Right atrium auricular region (tissue), 2 donors: ENCODE measurements at regions not wholly inside any gene's neighbourhood (a gene's known extent, or its start where the extent isn't known, plus 50 kb on each side); places are given as distances from the start of the nearest gene placed in this dataset.

ENCODE experiments used
- DNase-seq: peaks from one replicate; pipeline ENCODE4 v3.0.0-alpha.2; 2019; ENCODE audit warnings: low spot score
- H3K27ac ChIP-seq, 2 donors: fragments of 200-600 bp; sonication (generic); 1 replicate in 1 of 2; 2 replicates in 1 of 2; pipeline ENCODE4 v1.5.1; 2016 to 2019
- H3K27me3 ChIP-seq, 2 donors: fragments of 200-600 bp; sonication (generic); one replicate each; pipeline versions ENCODE4 v1.5.1 to v1.6.0; 2017 to 2019
- H3K36me3 ChIP-seq: fragments of 200-600 bp; sonication (generic); one replicate; pipeline ENCODE4 v1.5.1; 2016
- H3K4me1 ChIP-seq, 2 donors: fragments of 200-600 bp; sonication (generic); one replicate each; pipeline versions ENCODE4 v1.5.1 to v1.6.0; 2017 to 2019
- H3K4me3 ChIP-seq, 2 donors: fragments of 200-600 bp; sonication (generic); 1 replicate in 1 of 2; 2 replicates in 1 of 2; pipeline ENCODE4 v1.5.1; 2017 to 2019; ENCODE audit warnings: mild to moderate bottlenecking in 1 of 2, moderate library complexity in 1 of 2
- H3K9me3 ChIP-seq, 2 donors: fragments of 200-600 bp; sonication (generic); one replicate each; pipeline ENCODE4 v1.5.1; 2019
- TF ChIP-seq, protein P1 (sequence below), 2 donors: fragments of 200-600 bp; sonication (generic); IDR thresholded peaks; one replicate each; pipeline ENCODE4 v1.5.1; 2019; ENCODE audit warnings: antibody characterized with exemption in 2 of 2

DNA sequence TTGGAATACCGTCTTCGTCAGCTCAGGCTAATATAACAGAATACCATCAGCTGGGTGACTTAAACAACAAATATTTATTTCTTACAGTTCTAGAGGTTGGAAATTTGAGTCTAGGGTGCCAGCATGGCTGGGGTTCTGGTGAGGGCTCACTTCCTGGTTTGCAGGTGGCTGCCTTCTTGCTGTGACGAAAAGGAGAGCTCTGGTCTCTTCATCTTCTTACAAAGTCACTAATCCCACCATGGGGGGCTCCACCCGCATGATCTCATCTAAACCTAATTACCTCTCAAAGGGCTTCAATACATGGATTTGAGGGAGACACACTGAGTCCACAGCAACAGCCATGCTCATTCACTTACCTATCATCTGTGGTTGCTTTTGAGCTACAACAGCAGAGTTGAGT, 78.3 kb downstream of the PSMG1 start:
- no peak for DNase-seq
- Histone ChIP-seq H3K27me3 (no peaks in the 10 kb centered on the region), H3K4me1 (peaks cover 0 to 12% of the 10 kb centered on the region in 2 donors), H3K27ac (peak overlapping the region; percentile 9 to 55), H3K9me3 (no peaks in the 10 kb centered on the region), H3K4me3 (no peak overlapping the region), H3K36me3 (no peaks in the 10 kb centered on the region)
- TF ChIP-seq, protein P1, sequence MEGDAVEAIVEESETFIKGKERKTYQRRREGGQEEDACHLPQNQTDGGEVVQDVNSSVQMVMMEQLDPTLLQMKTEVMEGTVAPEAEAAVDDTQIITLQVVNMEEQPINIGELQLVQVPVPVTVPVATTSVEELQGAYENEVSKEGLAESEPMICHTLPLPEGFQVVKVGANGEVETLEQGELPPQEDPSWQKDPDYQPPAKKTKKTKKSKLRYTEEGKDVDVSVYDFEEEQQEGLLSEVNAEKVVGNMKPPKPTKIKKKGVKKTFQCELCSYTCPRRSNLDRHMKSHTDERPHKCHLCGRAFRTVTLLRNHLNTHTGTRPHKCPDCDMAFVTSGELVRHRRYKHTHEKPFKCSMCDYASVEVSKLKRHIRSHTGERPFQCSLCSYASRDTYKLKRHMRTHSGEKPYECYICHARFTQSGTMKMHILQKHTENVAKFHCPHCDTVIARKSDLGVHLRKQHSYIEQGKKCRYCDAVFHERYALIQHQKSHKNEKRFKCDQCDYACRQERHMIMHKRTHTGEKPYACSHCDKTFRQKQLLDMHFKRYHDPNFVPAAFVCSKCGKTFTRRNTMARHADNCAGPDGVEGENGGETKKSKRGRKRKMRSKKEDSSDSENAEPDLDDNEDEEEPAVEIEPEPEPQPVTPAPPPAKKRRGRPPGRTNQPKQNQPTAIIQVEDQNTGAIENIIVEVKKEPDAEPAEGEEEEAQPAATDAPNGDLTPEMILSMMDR (IDR thresholded peaks at IDR 0.05) = no peak

DNA sequence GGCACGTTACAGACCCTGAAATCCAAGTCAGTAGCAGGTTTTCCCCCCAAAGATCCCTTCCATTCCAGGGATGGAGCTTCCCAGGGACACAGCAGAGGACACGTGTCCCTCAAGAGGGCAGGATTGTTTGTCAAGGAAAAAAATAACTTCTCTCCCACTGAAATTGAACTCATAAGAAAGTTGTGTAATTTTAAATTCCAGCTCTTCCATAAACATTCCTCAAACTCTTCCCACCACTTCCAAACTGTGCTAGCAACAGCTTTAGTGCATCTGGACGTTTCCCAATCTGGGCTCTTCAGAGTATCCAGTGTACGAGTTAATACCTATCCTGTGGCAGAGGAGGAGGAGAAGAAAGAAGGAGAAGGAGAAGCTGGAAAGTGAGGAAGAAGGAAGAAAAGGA, 79.6 kb downstream of the PSMG1 start:
- no peaks in the 10 kb centered on the region for H3K36me3 ChIP-seq
- no peaks in the 10 kb centered on the region for H3K9me3 ChIP-seq
- TF ChIP-seq, protein P1 (IDR thresholded peaks at IDR 0.05) = no peak
- DNase-seq = no peak
- H3K4me1 ChIP-seq = peaks cover 0 to 14% of the 10 kb centered on the region in 2 donors
- H3K27me3 ChIP-seq = no peaks in the 10 kb centered on the region
- peak overlapping the region; percentile 11 to 55 for H3K27ac ChIP-seq
- no peak overlapping the region for H3K4me3 ChIP-seq

DNA sequence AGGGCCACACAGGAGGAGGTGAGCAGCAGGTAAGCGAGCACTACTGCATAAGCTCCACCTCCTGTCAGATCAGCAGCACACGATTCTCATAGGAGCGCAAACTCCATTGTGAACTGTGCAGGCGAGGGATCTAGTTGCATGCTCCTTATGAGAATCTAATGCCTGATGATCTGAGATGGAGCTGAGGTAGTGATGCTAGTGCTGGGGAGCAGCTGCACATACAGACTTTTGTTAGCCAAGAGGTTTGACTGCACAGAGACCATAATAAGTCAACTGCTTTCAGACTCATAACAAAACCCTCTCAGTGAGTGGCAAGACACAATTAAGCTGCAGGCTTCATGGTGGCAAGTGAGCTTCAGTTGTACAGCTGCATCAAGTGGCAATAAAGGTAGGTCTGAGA, 83.4 kb downstream of the PSMG1 start:
- H3K27ac ChIP-seq = no peak overlapping the region
- no peak overlapping the region for H3K4me3 ChIP-seq
- no peak for DNase-seq
- H3K36me3 ChIP-seq = no peaks in the 10 kb centered on the region
- TF ChIP-seq, protein P1 (IDR thresholded peaks at IDR 0.05) = no peak
- H3K4me1 ChIP-seq = peaks cover 0 to 42% of the 10 kb centered on the region in 2 donors
- no peaks in the 10 kb centered on the region for H3K27me3 ChIP-seq
- no peaks in the 10 kb centered on the region for H3K9me3 ChIP-seq

DNA sequence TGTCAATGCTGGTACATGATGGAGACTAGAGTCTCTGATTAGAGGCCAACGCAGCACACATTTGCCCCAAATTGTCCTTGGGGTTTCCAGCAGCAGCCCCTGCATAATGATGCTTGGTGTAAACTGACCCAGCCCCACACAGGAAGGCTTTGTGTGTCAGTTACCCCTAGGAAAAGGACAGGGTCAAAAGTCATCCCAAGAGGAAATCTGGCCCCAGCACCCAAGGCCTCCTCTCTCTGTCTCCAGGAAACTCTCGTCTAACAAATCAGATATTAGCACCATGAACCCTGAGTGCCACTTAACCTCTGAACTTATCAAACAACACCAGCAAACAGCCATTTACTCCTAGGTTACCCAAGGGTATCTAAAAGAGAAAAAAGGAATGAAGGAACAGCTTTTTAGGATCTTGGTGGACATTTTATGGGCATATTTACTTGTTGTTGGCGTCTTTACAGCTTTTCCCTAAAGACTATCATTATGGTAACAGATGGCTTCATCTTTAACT, 84.5 kb downstream of the PSMG1 start:
- Histone ChIP-seq H3K27me3 (no peaks in the 10 kb centered on the region), H3K27ac (no peak overlapping the region), H3K4me3 (no peak overlapping the region), H3K4me1 (peaks cover 0 to 45% of the 10 kb centered on the region in 2 donors), H3K9me3 (no peaks in the 10 kb centered on the region), H3K36me3 (no peaks in the 10 kb centered on the region)
- no peak for DNase-seq
- TF ChIP-seq, protein P1 (IDR thresholded peaks at IDR 0.05) = no peak

DNA sequence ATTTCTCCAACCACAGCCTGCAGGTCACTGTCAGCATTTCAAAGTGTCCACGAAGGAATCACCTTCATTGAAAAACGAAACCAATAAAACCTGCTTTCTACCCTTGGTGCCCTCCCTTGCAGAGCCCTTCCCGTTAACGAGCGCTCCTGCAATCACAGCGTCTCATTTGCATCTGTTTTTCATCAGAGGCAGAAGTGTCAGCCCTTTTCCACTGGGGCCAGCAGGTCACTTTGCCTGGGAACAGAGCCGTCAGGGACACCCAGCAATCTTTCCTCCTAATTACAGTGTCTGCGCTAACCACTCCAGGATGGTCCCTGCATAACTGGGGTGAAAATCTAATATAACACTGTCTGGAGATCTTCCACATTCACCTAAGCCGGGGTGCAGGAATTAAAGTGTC, 85.3 kb downstream of the PSMG1 start:
- H3K27me3 ChIP-seq = no peaks in the 10 kb centered on the region
- DNase-seq = no peak
- peaks cover 0 to 45% of the 10 kb centered on the region in 2 donors for H3K4me1 ChIP-seq
- H3K4me3 ChIP-seq = no peak overlapping the region
- H3K36me3 ChIP-seq = no peaks in the 10 kb centered on the region
- TF ChIP-seq, protein P1 (IDR thresholded peaks at IDR 0.05) = no peak
- peak overlapping the region in 1 of 2 donors; percentile 26 for H3K27ac ChIP-seq
- H3K9me3 ChIP-seq = no peaks in the 10 kb centered on the region

DNA sequence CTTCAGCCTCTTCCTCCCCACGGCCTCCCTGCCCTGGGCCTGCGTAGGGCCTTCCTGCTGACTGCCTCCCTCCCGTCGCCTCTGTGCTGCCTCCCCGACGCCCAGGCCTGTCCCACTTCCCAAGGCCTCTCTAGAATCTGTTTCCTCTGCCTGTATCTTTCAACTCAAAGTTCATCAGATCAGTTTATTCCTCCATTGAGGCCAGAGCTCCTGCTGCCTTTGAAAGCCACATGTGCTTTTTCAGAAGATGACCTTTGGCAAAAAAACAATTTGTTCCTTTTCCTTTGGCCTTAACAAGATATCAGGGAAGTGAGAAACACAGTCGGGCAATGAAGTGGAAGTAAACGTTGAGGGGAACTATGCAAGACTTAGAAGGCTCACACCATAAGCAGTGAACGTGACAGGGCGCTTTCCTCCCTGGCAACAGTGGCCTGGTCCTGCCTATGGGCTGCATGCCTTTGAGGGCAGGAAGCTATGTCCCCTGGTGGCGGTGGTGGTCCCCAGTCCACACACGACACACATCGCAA, 85.9 kb downstream of the PSMG1 start:
- Histone ChIP-seq H3K27ac (peak overlapping the region; percentile 26 to 61), H3K4me3 (no peak overlapping the region), H3K27me3 (no peaks in the 10 kb centered on the region), H3K9me3 (no peaks in the 10 kb centered on the region), H3K36me3 (no peaks in the 10 kb centered on the region), H3K4me1 (peaks cover 0 to 45% of the 10 kb centered on the region in 2 donors)
- TF ChIP-seq, protein P1 (IDR thresholded peaks at IDR 0.05) = no peak
- no peak for DNase-seq
